C4-2B (cell line): ENCODE measurements at regions not wholly inside any gene's neighbourhood (a gene's known extent, or its start where the extent isn't known, plus 50 kb on each side); places are given as distances from the start of the nearest gene placed in this dataset.

Experiments used
- H3K27ac ChIP-seq: fragments of 450-650 bp; 2 replicates; pipeline ENCODE4 v1.5.1; 2017
- ZFX ChIP-seq: fragments of 450-650 bp; IDR thresholded peaks from 2 replicates; pipeline ENCODE4 v1.6.1; 2017
- TF ChIP-seq, protein P1 (sequence below): fragments of 450-650 bp; conservative IDR thresholded peaks from 2 replicates; pipeline ENCODE4 v1.5.1; 2017; ENCODE audit warnings: mild to moderate bottlenecking

DNA sequence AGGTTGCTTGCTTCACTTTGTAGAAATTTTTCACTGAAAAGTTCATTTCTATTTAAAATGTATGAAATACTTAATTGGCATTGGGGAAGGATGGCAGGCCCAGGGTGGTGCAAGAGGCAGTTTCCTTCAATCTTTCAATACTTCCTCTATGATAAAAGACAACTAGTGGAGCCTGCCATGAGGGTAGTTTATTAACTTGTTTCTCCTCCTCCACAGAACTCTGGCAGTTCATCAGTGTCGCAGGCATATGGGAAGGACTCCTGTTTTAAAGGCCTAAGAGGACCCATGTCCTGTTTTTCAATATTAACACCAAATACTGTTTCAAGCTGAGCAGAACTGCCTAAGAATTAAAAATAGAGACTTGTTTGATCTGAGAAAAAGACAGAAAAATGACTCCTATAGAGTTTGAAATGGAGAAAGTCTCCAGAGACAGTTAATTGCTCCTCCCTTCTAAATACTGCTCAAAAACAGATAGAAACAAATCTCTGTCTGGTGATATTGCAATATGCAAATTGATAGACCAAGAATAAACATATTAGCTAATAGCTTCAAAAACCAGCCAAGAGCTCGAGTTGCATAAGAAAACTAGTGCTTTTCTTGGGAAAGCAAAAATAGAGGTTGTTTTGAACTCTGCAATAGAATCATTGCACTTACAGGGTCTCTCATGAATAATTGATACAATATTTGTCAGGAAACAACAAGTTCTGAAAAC lies 665.7 kb upstream of the SLC35B3 start:
- H3K27ac ChIP-seq = no peak overlapping the region
- TF ChIP-seq, protein P1, sequence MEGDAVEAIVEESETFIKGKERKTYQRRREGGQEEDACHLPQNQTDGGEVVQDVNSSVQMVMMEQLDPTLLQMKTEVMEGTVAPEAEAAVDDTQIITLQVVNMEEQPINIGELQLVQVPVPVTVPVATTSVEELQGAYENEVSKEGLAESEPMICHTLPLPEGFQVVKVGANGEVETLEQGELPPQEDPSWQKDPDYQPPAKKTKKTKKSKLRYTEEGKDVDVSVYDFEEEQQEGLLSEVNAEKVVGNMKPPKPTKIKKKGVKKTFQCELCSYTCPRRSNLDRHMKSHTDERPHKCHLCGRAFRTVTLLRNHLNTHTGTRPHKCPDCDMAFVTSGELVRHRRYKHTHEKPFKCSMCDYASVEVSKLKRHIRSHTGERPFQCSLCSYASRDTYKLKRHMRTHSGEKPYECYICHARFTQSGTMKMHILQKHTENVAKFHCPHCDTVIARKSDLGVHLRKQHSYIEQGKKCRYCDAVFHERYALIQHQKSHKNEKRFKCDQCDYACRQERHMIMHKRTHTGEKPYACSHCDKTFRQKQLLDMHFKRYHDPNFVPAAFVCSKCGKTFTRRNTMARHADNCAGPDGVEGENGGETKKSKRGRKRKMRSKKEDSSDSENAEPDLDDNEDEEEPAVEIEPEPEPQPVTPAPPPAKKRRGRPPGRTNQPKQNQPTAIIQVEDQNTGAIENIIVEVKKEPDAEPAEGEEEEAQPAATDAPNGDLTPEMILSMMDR = no peak
- TF ChIP-seq ZFX = no peak

DNA sequence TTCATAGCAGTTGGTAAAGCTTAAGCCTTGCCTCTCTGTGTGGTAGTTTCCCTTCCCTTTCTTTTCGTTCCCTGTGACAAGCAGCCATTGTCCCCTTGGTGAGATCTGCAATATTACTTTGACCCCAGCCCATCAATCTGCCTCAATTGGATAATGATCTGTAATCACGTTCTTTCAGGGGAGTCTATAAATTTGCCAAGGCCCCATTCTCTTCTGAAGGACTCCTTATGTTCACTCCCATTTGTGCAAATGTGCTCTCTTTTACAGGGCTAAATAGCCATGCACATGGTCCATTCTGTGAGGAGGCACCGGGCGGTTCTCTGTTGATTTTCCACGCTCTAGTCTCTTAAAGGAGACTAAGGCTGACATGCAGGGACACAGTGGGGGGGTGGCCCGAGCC lies 660.4 kb upstream of the SLC35B3 start:
- TF ChIP-seq, protein P1 = no peak
- TF ChIP-seq ZFX = no peak
- no peak overlapping the region for H3K27ac ChIP-seq

- H3K27ac ChIP-seq = no peak overlapping the region
- TF ChIP-seq, protein P1 = no peak
- no peak for TF ChIP-seq ZFX
Observed at GRCh38 chr6:9095137-9095536, 659.8 kb upstream of the SLC35B3 start.

DNA sequence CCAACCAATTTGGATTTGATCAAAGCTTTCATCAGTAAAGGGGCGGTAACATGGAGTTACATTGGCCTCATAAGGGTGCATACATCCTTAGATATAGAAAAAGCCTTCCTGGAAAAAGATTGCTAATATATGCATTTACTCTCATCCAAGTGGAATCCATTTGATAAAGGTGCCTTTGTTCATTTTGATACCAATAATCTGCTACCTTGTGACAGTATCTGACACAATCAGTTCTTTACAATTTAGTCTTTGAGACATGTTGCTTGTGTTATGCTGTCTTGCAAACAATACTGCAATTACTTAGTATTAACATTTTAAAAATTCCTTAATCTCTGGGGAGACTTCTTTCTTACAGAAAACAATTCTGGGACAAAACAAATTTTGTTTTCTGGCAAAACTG lies 654.4 kb upstream of the SLC35B3 start:
- H3K27ac ChIP-seq = no peak overlapping the region
- TF ChIP-seq, protein P1 = no peak
- TF ChIP-seq ZFX = no peak

DNA sequence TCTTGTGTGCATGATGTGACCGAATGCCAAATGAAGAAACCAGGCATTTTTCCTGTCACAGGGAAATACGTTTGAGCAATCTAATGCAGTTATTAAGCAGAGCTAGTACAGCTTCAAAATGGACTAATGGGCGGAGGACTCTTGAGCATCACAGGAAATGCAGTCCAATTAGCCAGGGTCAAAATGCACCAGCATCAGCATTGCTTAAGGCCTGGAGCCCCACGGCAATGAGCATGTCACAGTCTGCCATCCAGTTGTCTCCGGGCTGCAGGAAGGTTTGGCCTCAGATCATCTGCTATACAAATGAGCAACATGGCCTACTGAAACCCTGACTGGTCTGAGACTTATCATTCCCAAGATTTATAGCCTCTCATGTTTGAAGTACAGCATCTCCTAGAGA lies 652.1 kb upstream of the SLC35B3 start:
- no peak overlapping the region for H3K27ac ChIP-seq
- TF ChIP-seq, protein P1 = no peak
- TF ChIP-seq ZFX = no peak

- no peak overlapping the region for H3K27ac ChIP-seq
- TF ChIP-seq, protein P1 = no peak
- TF ChIP-seq ZFX = no peak
Observed at GRCh38 chr6:9086331-9086730, 651.0 kb upstream of the SLC35B3 start.

GRCh38 chr6:9085709-9086070 lies 650.3 kb upstream of the SLC35B3 start:
- no peak for TF ChIP-seq ZFX
- TF ChIP-seq, protein P1 = no peak
- H3K27ac ChIP-seq = no peak overlapping the region
